ENCODE measurements at regions not wholly inside any gene's neighbourhood (a gene's known extent, or its start where the extent isn't known, plus 50 kb on each side); places are given as distances from the start of the nearest gene placed in this dataset.
A peak's percentile ranks its signal among the peaks of the same experiment; 100 is the strongest.

- no peak for TF ChIP-seq CTCF (IDR thresholded peaks at IDR 0.05; ENCODE audit: insufficient read depth, low read length)
- peak; percentile 44 for DNase-seq (ENCODE audit: low read depth)
- no peak overlapping the region for H3K4me3 ChIP-seq (ENCODE audit: low read depth, low read length)
Measured at GRCh38 chr5:124901081-124901480, 154.6 kb upstream of the ZNF608 start.

- no peak overlapping the region for H3K4me3 ChIP-seq (ENCODE audit: low read depth, low read length)
- no peak for TF ChIP-seq CTCF (IDR thresholded peaks at IDR 0.05; ENCODE audit: insufficient read depth, low read length)
- DNase-seq (ENCODE audit: low read depth) = peak; percentile 61
Measured at GRCh38 chr5:124902097-124902821, 155.8 kb upstream of the ZNF608 start.

- no peak for DNase-seq (ENCODE audit: low read depth)
- no peak overlapping the region for H3K4me3 ChIP-seq (ENCODE audit: low read depth, low read length)
- TF ChIP-seq CTCF (IDR thresholded peaks at IDR 0.05; ENCODE audit: insufficient read depth, low read length) = no peak
Measured at GRCh38 chr5:124905256-124906130, 159.1 kb upstream of the ZNF608 start.

- no peak overlapping the region for H3K4me3 ChIP-seq (ENCODE audit: low read depth, low read length)
Measured at GRCh38 chr5:124906339-124907097, 160.1 kb upstream of the ZNF608 start.

GRCh38 chr5:124907098-124907644, 160.7 kb upstream of the ZNF608 start:
- no peak for DNase-seq (ENCODE audit: low read depth)
- H3K4me3 ChIP-seq (ENCODE audit: low read depth, low read length) = no peak overlapping the region
- no peak for TF ChIP-seq CTCF (IDR thresholded peaks at IDR 0.05; ENCODE audit: insufficient read depth, low read length)

More at GRCh38 chr5:124906339-124907097, 160.1 kb upstream of the ZNF608 start:
- TF ChIP-seq CTCF (IDR thresholded peaks at IDR 0.05; ENCODE audit: insufficient read depth, low read length) = peak; percentile 32
- peak; percentile 94 for DNase-seq (ENCODE audit: low read depth)
